ENCODE measurements at regions not wholly inside any gene's neighbourhood (a gene's known extent, or its start where the extent isn't known, plus 50 kb on each side); places are given as distances from the start of the nearest gene placed in this dataset.

- DNase-seq: no peak
Observed at GRCh38 chr18:76252880-76253279, 242.2 kb downstream of the ZNF516 start.

GRCh38 chr18:76252139-76252538 lies 242.9 kb downstream of the ZNF516 start:
- DNase-seq: no peak

DNA sequence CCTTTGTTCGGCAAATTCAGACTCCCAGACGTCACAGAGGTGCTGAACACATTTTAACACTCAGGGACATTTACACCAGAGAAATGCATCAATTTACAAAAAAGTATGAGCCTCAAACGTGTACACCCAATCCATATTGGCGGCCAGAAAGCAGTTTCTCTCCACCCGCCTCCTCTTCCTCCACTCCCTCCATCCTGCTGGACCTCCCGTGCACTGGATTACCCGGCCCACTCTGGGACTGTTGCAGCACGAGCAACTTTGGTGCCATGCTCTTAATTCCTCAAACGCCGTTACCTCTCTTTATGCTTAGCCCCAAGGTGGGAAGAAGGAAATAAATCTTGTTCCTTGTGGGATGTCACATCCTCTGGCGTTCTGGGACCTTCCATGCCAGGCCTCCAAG lies 243.4 kb downstream of the ZNF516 start:
- no peak for DNase-seq

DNA sequence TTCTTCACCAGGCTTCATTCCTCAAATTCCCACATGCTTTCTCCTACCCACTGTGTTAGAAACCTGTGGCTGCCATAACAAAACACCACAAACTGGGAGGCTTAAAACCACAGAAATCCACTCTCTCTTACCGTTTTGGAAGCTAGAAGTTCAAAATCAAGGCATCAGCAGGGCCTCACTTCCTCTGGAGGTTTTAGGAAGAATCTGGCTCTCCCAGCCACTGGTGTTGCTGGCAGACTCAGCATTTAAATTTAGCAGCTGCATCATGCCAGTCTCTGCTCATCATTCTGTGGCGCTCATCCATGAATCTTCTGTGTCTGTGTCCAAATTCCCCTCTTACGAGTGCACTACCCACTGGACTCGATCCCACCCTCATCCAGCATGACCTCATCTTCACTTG lies 248.5 kb downstream of the ZNF516 start:
- DNase-seq: no peak

DNA sequence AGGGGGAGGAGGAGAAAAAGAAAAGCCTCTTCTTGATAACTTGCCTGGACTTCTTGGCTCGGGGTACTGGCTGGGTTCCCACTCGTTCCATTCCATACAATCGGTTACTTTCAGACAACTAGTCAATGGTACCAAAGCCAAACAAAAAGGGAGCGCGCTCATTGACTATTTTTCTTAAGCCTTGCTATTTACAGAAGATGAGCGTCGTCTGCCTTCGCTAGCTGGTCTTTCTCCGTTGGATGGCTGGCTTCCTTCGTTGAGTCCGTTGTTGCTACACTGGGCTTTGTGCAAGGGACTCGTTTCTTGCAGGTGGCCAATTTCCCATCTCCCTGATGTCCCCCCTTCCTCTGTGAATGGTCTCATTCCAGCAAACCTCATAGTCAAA lies 260.4 kb downstream of the ZNF516 start:
- no peak for DNase-seq

DNA sequence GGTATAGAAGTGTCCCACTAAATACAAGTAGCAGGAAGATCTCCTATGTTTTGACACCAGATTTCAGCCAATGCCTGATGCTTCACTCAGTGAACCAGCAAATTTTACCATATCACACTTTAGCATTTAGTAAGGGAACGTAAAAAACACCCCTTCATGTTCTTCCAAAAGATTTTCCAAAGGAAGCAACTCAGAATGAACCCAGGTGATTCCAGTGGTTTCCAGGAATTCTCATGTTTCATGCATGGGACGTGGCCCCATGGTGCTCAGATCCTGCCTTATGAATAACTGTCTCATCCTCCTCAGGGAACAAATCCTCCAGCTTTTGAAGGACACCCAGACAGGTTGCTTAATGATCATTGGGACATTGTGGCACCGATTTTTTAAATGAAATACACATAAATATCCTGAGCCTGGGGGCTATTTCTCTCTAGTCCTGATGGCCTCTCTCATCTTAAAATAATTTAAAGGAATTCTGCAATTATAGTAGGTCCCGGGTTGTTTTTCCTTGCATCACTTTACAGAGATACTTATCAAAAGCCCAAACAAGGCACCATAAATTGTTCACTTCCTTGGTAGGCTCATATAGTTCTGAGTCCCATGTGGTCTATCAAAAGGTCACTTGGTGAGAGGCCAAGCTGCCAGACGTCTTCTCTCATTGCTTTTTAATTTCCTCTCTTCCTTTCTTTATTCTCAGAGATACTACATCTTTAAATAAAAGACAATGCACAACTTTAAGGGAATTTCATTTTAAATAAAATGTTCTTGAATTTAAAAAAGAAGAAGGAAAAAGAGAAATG lies 261.0 kb downstream of the ZNF516 start:
- no peak for DNase-seq

GRCh38 chr18:76233406-76233805 lies 261.6 kb downstream of the ZNF516 start:
- no peak for DNase-seq

- no peak for DNase-seq
Observed at GRCh38 chr18:76232779-76233178, 262.3 kb downstream of the ZNF516 start.

DNA sequence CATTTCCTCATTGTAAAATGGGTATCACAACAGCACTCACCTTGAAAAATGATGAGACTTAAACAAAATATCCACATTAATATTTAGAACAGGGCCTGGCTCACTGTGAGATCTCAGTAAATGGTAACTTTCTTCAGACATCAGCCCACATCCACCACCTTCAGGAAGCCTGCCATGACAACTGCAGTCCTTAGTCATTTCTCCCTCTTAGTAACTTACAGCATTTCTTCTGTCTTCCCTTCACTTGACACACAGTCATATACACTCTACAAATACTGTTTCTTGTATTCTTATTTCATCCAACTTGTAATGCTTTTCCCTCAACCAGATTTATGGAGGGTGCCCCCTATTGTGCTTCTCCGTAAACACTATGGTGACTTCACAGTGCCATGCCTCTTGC lies 263.0 kb downstream of the ZNF516 start:
- DNase-seq: no peak

DNA sequence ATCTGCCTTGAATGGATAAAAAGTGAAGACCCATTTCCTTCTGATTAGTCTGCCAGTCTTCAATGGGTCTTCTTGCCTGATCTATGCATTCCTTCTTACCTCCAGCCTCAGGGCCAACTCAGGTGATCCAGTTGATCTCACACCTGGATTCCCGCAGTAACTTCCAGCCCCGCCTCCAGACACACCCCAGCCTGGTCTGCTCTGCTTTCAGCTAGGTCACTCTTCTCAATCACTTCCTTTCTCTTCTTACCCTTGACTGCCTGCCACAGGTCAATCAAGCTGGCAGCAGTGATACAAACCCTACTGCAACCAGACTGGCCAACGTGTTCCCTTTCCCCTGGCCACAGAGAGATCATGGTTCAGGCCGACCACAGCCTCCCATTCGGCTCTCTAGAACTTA lies 263.6 kb downstream of the ZNF516 start:
- DNase-seq: no peak

DNA sequence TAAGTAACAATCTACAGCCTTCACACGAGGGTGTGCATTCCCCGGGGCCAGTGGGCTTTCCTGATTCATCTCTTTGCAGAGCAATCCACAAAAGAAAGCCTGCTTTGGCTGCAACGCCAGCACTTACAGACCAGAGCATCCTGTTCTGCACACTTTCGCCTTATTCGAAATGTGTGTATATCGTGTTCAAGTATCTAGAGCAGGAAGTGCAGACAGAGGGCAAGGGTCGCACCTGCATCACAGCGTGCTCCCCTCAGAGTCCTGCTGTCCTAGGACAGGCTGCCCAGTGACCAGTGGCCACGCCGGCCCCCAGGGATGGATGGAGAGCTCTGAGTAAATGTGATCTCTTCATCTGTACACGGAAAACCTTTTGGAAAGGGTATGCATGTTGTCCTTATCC lies 264.3 kb downstream of the ZNF516 start:
- DNase-seq: no peak

- no peak for DNase-seq
Observed at GRCh38 chr18:76228716-76229115, 266.3 kb downstream of the ZNF516 start.

DNA sequence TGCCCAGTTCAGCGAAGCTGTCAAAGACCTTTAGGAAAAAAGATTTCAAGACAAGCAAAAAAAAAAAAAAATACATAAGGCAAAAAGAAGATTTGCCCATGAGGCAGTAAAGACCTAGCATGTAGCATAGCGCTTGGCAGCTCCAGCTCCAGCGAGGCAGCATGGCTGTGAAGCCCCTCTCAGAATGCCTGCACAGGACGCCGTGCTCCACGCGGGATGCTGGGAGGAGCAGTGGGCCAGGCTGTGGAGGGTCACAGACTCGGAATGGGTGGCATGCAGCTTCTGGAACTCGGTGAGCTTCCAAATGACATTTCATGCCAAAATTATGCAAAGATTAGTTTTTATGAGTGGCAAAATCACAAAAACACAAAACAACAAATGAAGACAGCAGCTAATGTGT lies 267.3 kb downstream of the ZNF516 start:
- no peak for DNase-seq

- DNase-seq: no peak
Observed at GRCh38 chr18:76223403-76223802, 271.6 kb downstream of the ZNF516 start.

DNA sequence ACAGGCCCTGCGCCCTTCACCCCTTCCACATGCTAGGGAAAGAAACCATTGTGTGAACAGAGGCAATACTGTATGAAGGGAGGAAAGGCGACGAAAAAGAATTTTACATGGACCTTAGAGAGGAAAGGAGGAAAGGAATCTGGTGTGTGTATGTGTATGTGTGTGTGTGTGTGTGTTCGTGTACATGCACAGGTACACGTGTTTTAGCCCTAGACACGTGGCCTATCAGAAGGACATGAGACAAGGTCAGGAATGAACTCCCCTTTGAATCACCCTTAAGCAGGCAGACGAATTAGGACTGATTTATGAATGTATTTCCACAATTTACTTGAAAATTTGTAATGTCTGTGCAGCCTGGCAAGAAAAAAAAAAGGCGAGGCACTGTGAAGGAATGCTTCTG lies 276.0 kb downstream of the ZNF516 start:
- DNase-seq: no peak

GRCh38 chr18:76216096-76216495 lies 278.9 kb downstream of the ZNF516 start:
- no peak for DNase-seq

DNA sequence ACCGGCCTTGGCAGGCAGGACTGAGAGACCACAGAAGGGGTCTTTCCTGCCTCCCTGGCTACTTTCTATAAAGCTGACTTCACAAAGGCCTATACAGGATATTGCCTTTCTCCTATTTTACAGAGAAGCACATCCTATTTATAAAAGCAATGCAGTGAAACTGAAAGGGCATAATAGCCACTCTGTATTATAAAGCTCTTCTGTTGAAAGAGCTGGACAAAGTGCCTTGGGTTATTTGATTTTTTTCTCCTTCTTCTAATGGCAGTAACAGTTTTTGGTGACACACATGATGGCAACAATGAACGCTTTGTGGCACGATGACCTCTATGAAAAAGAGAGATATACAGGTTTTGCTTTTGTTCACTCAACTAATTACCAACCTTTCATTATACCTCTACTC lies 281.1 kb downstream of the ZNF516 start:
- DNase-seq: no peak

DNA sequence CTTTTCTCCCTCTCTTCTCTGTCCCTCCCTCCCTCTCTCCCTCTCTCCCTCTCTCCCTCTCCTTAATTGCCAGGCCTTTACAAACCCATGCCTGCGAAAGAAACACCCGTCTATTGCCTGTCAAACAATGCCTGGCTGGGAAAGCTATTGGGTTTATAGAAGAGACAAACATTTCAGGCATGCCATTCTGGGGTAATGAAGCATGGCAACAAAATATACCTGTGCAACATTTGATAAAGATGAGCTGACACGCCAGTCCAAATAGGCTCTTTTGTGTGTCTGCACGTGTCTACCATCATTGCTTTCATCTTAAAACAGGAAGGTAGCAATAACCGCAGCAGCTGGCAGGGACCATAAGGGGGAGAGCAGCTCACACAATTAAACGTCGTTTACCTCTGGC lies 282.1 kb downstream of the ZNF516 start:
- no peak for DNase-seq

GRCh38 chr18:76209597-76209996 lies 285.4 kb downstream of the ZNF516 start:
- DNase-seq: no peak

- DNase-seq: no peak
Observed at GRCh38 chr18:76208678-76209306, 286.2 kb downstream of the ZNF516 start.

DNA sequence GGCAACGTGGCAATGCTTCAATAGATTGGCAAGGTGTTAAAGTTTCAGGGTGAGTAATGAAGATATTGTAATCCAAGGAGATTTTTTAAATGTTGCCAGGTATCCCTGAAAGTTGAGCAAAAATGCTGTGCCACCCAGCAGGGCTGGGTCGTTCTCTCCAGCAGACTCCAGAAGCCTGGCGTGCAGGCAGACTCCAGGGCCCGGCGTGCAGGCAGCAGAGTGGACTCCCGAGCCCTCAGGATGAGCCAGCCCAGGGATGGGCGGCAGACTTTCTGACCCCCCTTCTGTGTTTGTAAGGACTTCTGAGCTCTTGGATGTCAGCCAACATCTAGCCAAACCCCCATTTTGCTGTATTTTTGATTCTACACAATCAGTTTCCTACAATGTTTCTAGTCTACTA lies 289.1 kb downstream of the ZNF516 start:
- DNase-seq: no peak

- no peak for DNase-seq
Observed at GRCh38 chr18:76203552-76203951, 291.5 kb downstream of the ZNF516 start.

DNA sequence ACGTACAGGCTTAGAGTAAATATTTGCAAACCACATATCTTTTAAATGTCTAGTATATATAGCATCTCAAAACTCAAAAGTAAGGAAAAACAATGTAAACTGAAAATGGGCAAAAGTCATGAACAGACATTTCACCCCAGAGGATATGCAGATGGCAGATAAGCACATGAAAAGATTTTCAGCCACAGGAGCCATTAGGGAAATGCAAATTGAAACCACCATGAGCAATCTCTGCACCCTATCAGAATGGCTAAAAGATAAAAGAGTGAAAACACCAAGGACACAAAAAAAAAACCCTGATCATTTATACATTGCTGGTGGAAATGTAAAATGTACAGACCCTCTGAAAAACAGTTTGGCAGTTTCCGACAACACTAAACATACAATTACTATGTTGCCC lies 292.7 kb downstream of the ZNF516 start:
- no peak for DNase-seq

GRCh38 chr18:76195601-76196000 lies 299.4 kb downstream of the ZNF516 start:
- DNase-seq: no peak

GRCh38 chr18:76188097-76188496 lies 306.9 kb downstream of the ZNF516 start:
- no peak for DNase-seq
